ENCODE measurements at regions not wholly inside any gene's neighbourhood (a gene's known extent, or its start where the extent isn't known, plus 50 kb on each side); places are given as distances from the start of the nearest gene placed in this dataset.

GRCh38 chr2:58407487-58407886 is 166.4 kb upstream of the FANCL start (continued):
- TF ChIP-seq CHD7 (IDR thresholded peaks at IDR 0.05; ENCODE audit: insufficient replicate concordance, low read length) (no peak), CREB1 (IDR thresholded peaks at IDR 0.05) (no peak), SP2 (IDR thresholded peaks at IDR 0.05; ENCODE audit: low read length) (no peak)
